ENCODE measurements at regions not wholly inside any gene's neighbourhood (a gene's known extent, or its start where the extent isn't known, plus 50 kb on each side); places are given as distances from the start of the nearest gene placed in this dataset.
"Not testable (repeated sequence)": the region's sequence is repeated elsewhere in the genome, so short reads cannot be mapped to it uniquely, and the experiment has no call there.

GRCh38 chr9:119884438-119884837 is 515.2 kb upstream of the BRINP1 start:
- DNase-seq: no peak

DNA sequence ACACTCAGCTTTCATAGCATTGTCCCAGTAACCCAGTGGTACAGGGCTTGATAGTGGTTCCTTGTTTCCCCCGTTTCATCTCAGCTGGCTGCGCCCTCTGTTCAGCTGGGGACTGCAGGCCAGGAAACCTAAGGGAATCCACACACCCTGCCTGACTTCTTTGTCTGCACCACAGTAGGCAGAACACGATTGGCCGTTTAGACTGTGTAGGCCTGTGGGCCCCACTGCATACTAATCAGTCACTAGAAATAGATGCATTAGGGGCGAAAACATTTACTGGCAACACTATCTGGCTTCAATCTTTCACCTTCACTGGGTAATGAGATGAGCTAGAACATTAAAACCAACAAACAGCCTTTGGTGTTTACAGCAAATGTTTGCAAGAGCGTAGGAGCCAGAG is 512.7 kb upstream of the BRINP1 start:
- DNase-seq: no peak

GRCh38 chr9:119880361-119880760 is 511.1 kb upstream of the BRINP1 start:
- no peak for DNase-seq

DNA sequence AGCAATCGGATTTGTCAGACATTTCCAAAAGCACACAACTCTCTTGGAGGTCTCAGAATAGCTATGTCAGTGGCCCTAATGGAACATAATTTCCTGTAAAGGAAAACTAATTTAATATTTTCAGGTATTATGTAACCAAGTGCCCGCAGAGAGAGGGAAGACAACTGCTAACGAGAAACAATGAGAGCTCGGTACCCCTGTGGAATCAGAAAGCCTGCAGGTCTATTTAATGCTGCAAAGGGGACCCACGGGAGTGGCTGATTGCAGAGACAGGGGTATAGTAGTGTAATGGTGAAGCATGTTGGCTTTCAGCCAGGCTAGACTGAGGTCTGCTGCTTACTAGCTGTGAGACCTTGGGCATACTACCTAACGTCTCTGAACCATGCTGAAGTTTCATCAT is 508.1 kb upstream of the BRINP1 start:
- no peak for DNase-seq

DNA sequence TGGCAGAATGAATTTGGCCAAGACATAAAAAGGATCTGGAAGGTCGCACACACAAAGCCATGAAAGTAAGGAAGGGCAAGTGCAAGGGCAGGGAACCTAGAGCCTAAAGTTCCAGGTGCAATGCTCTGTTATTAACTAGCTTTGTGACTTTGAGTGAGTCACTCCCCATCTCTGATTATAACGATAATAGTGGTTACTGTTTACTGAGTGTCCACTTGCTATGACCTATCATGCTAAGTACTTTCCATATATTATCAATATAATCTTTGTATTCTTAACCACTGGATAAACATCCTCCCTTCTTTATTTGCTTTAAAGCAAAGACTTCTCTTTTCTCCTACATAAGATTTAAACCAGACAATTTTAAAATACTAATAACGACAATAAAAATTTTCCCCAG is 504.6 kb upstream of the BRINP1 start:
- no peak for DNase-seq

GRCh38 chr9:119870251-119870650 is 501.0 kb upstream of the BRINP1 start:
- DNase-seq: not testable (repeated sequence)

DNA sequence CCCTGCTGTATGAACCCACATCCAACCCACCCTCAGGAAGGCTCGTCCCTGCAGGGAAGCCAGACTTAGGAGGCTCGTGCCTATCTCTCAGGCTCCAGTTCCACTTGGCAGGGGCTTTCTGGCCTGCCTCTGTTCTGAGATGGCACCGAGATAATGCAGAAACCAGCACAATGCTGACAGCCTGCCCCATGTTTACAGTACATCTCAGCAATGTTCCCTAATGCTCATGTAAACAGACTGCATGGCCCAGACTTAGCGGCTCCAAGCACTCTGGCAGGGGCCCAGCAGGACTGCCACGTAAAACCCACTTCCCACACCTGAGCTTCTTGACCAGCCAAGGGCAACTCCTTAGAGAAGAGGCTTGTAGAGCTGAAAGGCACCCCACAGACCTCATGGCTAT is 499.5 kb upstream of the BRINP1 start:
- peak; percentile 20 for DNase-seq

DNA sequence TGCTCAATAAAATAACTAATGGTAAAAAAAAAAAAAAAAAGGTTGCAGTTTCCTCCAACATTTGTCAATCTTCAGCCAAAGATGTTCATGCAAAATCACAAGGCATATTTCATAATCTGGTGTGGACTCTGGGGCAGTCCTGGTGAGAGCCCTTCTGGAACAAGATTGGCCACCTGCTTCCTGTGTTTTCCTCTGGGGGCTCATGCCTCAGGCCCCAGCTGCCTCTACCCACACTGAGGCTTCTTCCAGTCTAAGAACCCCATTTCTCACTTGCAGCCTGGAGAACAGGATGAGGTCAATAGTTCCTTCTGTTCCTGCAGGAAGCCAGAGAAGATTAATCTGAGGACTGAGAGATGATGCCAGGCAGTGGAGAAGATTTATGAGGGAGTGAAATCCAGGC is 492.6 kb upstream of the BRINP1 start:
- no peak for DNase-seq

DNA sequence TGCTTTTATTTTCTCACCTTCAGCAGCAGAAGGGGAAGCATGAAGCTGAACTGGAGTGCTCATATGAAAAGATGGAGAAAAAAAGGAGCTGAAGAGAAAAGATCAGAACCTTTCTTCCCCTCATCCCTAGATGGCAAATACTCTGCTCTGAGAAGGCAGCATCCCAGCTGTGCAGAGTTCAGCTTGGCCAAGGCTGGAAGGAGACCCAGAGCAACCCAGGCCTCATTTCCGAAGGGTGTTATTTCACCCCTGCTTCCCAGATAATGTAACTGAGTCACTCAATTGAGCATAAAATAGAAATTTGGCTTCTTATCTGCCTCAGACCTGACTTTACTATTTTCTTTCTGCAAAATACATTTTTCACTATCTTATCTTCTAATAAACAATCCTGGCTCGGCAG is 489.9 kb upstream of the BRINP1 start:
- DNase-seq: no peak

- no peak for DNase-seq
Measured at GRCh38 chr9:119853126-119853525, 483.9 kb upstream of the BRINP1 start.

GRCh38 chr9:119852390-119852789 is 483.2 kb upstream of the BRINP1 start:
- DNase-seq: no peak

DNA sequence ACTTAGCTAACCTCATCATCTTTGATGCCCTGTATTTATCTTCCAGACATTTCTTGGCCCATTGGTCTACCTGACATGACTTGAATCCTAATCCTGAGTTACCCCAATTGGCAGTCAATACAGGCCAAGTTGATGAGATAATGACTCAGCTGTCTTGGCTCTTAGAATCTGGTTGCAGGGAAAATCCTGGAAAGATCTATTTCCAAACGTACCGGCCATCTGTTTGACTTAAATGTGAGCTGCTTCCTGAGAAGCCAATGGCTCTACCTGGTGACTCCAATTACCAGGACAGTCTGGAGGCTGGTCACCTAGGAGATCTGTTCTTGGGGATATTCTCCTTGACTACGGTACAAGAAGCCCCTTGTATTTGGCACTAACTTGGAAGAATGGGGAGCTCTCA is 475.2 kb upstream of the BRINP1 start:
- no peak for DNase-seq

GRCh38 chr9:119841016-119841415 is 471.8 kb upstream of the BRINP1 start:
- no peak for DNase-seq

- no peak for DNase-seq
Measured at GRCh38 chr9:119839888-119840287, 470.7 kb upstream of the BRINP1 start.

GRCh38 chr9:119838210-119838609 is 469.0 kb upstream of the BRINP1 start:
- no peak for DNase-seq

DNA sequence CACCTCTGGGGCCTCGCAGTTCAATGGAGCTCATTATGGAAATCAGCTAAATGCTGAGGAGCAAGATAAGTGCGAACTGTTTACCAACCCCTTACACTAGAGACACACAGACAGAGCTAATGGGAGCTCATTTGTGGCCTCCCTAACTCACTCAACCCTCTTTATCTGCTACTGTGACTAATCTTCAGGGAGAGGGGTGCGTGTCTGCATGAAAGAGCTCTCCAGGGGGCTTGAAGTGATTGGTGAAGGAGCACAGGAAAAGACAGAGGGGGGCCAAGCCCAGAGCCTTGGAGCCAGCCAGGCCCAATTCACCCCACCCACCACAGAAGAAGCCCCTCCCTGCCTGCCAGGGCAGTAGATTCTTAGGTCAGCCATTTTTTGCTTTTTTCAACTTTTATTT is 466.8 kb upstream of the BRINP1 start:
- no peak for DNase-seq

DNA sequence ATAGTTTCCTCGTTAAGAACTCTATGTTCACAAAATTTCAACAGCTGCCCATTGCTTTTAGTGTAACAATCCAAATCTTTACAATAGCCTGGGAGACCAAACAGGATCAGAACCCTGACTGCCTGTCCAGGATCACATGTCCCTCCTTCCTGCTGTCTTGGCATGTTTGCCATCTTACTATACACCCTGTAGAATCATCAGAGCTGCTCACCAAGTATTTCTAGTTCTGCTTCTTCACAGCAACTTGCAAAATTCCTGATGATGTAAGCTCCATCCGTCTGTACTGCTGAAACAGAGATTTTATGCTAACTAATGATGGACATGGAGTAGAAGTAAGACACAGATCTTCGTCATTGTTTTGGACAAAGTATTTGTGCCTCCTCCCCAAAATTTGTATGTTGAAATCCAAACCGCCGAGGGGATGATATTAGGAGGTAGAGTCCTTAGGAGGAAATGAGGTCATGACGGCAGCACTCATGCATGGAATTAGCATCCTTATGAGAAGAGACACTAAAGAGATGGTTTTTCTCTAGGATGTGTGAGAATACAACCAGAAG is 464.9 kb upstream of the BRINP1 start:
- DNase-seq: no peak

DNA sequence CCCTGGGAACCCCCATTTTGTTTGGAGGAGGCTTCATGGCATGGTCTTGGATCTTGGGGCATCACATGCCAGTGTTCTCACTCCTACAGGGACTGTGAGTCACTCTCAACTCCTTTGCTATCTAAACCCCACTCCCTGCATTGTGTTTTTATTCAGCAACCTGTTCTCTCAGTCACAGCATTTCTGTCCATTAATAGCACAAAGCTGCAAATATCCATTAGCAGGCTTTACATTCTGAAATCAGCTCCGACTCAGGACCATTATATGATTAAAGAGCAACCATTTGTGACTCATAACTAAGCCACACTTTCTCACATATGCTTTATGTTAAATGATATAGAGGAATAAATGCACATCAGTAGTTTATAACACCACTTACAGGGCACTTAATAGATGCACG is 462.1 kb upstream of the BRINP1 start:
- no peak for DNase-seq

DNA sequence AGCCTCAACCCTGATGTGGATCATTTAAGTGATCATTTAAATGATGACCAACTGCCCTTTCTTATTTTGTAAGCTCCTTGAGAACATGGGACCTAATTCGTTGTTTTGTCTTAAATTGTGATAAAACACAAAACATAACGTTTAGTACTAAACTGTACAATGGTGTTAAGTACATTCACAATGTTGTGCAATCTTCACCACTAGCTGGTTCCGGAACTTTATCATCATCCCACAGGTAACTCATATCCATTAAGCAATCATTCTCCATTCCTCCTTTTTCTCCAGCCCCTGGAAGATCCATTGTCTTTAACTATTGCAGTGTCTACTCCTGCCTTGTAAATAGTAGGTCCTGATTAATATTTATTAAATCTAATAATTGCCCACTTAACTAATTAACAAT is 460.5 kb upstream of the BRINP1 start:
- DNase-seq: no peak

- no peak for DNase-seq
Measured at GRCh38 chr9:119829186-119829585, 460.0 kb upstream of the BRINP1 start.

- DNase-seq: no peak
Measured at GRCh38 chr9:119827526-119827925, 458.3 kb upstream of the BRINP1 start.

- DNase-seq: no peak
Measured at GRCh38 chr9:119827126-119827525, 457.9 kb upstream of the BRINP1 start.

DNA sequence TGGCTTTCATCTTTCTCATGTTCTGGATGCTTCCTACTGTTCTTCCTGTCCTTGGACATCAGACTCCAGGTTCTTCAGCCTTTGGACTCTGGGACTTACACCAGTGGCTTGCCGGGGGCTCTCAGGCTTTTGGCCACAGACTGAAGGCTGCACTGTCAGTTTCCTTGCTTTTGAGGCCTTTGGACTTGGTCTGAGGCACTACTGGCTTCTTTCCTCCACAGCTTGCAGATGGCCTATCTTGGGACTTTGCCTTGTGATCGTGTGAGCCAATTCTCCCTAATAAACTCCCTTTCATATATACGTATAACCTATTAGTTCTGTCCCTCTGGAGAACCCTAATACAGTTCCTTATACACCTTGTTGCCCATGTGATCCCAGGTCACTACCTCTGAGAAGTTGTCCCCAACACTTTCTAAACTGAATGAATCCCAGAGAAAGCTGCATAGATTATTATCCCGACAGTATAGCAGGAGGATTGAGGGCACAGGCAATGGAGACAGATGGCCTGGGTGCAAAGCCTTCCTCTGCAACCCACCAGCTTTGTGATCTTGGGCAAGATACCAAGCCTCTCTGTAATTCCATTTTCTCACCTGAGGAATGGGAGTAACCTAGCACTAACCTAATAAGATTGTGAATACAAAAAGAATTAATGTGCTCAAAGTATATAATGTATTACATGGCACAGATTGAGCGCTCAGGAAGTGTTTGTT is 449.6 kb upstream of the BRINP1 start:
- no peak for DNase-seq

GRCh38 chr9:119810645-119811429 is 441.6 kb upstream of the BRINP1 start:
- no peak for DNase-seq
